ENCODE measurements at regions not wholly inside any gene's neighbourhood (a gene's known extent, or its start where the extent isn't known, plus 50 kb on each side); places are given as distances from the start of the nearest gene placed in this dataset.
"Not testable (repeated sequence)": the region's sequence is repeated elsewhere in the genome, so short reads cannot be mapped to it uniquely, and the experiment has no call there.

- Mint-ChIP-seq H3K4me3 (no peak overlapping the region), H3K27me3 (no peaks in the 10 kb centered on the region), H3K9me3 (peaks cover 0 to 12% (median 3%) of the 10 kb centered on the region in 11 donors), H3K36me3 (no peaks in the 10 kb centered on the region), H3K4me1 (no peaks in the 10 kb centered on the region), H3K27ac (no peak overlapping the region)
- ATAC-seq (no peak), DNase-seq (no peak)
- Histone ChIP-seq H3K27ac (ENCODE audit: low read depth, low read length) (no peak overlapping the region), H3K4me3 (ENCODE audit: low read length) (no peak overlapping the region), H3K9me3 (ENCODE audit: control insufficient read depth in 2 of 3, low read length in 3 of 3) (no peaks in the 10 kb centered on the region), H3K4me1 (ENCODE audit: control insufficient read depth in 2 of 2, insufficient read depth in 2 of 2, low read length in 2 of 2) (no peaks in the 10 kb centered on the region), H3K27me3 (ENCODE audit: control insufficient read depth in 2 of 2, insufficient read depth in 2 of 2, low read length in 2 of 2) (no peaks in the 10 kb centered on the region), H3K36me3 (ENCODE audit: control insufficient read depth in 2 of 3, insufficient read depth in 3 of 3, low read length in 3 of 3) (no peaks in the 10 kb centered on the region)
- intact Hi-C loops (cut with micrococcal nuclease) = no loop called here
- CTCF ChIA-PET = interaction anchor here (0.7 kb wide), 1 partner anchor 768 kb away, joined by 3 read pairs; no protein-coding TSS in a partner anchor
- POLR2A ChIA-PET = no interaction called here
These were observed 931.5 kb upstream of the FAT3 start for GRCh38 chr11:91293119-91293518.

GRCh38 chr11:91272089-91272488 lies 952.5 kb upstream of the FAT3 start:
- intact Hi-C loops (cut with micrococcal nuclease) = no loop called here
- ATAC-seq (no peak), DNase-seq (no peak)
- Mint-ChIP-seq H3K27ac (no peak overlapping the region), H3K36me3 (no peaks in the 10 kb centered on the region), H3K9me3 (peaks cover 0 to 5% (median 0%) of the 10 kb centered on the region in 11 donors), H3K4me3 (no peak overlapping the region), H3K27me3 (no peaks in the 10 kb centered on the region), H3K4me1 (no peaks in the 10 kb centered on the region)
- no peaks in the 10 kb centered on the region for H3K4me1 ChIP-seq (ENCODE audit: control insufficient read depth in 2 of 2, insufficient read depth in 2 of 2, low read length in 2 of 2)
- ChIA-PET POLR2A (no interaction called here), CTCF (no interaction called here)
- H3K36me3 ChIP-seq (ENCODE audit: control insufficient read depth in 2 of 3, insufficient read depth in 3 of 3, low read length in 3 of 3) = no peaks in the 10 kb centered on the region
- H3K27me3 ChIP-seq (ENCODE audit: control insufficient read depth in 2 of 2, insufficient read depth in 2 of 2, low read length in 2 of 2) = no peaks in the 10 kb centered on the region
- H3K4me3 ChIP-seq (ENCODE audit: low read length) = no peak overlapping the region
- no peak overlapping the region for H3K27ac ChIP-seq (ENCODE audit: low read depth, low read length)
- H3K9me3 ChIP-seq (ENCODE audit: control insufficient read depth in 2 of 3, low read length in 3 of 3) = no peaks in the 10 kb centered on the region

GRCh38 chr11:91268512-91269295 lies 955.9 kb upstream of the FAT3 start:
- H3K9me3 ChIP-seq (ENCODE audit: control insufficient read depth in 2 of 3, low read length in 3 of 3); H3K4me3 Mint-ChIP-seq; H3K4me1 ChIP-seq (ENCODE audit: control insufficient read depth in 2 of 2, insufficient read depth in 2 of 2, low read length in 2 of 2); DNase-seq; POLR2A ChIA-PET; H3K4me3 ChIP-seq (ENCODE audit: low read length); H3K36me3 ChIP-seq (ENCODE audit: control insufficient read depth in 2 of 3, insufficient read depth in 3 of 3, low read length in 3 of 3); H3K36me3 Mint-ChIP-seq; H3K9me3 Mint-ChIP-seq; H3K27me3 Mint-ChIP-seq; H3K27ac Mint-ChIP-seq; CTCF ChIA-PET; H3K27ac ChIP-seq (ENCODE audit: low read depth, low read length); ATAC-seq; intact Hi-C loops (cut with micrococcal nuclease); H3K4me1 Mint-ChIP-seq; H3K27me3 ChIP-seq (ENCODE audit: control insufficient read depth in 2 of 2, insufficient read depth in 2 of 2, low read length in 2 of 2): not testable (repeated sequence)

GRCh38 chr11:91265946-91266345 lies 958.7 kb upstream of the FAT3 start:
- no peaks in the 10 kb centered on the region for H3K9me3 ChIP-seq (ENCODE audit: control insufficient read depth in 2 of 3, low read length in 3 of 3)
- no peaks in the 10 kb centered on the region for H3K36me3 ChIP-seq (ENCODE audit: control insufficient read depth in 2 of 3, insufficient read depth in 3 of 3, low read length in 3 of 3)
- Mint-ChIP-seq H3K4me3 (no peak overlapping the region), H3K27me3 (no peaks in the 10 kb centered on the region), H3K27ac (no peak overlapping the region), H3K36me3 (no peaks in the 10 kb centered on the region), H3K9me3 (peaks cover 0 to 9% (median 3%) of the 10 kb centered on the region in 11 donors), H3K4me1 (no peaks in the 10 kb centered on the region)
- no peaks in the 10 kb centered on the region for H3K27me3 ChIP-seq (ENCODE audit: control insufficient read depth in 2 of 2, insufficient read depth in 2 of 2, low read length in 2 of 2)
- ChIA-PET CTCF (no interaction called here), POLR2A (no interaction called here)
- H3K4me1 ChIP-seq (ENCODE audit: control insufficient read depth in 2 of 2, insufficient read depth in 2 of 2, low read length in 2 of 2) = no peaks in the 10 kb centered on the region
- H3K4me3 ChIP-seq (ENCODE audit: low read length) = no peak overlapping the region
- ATAC-seq = no peak
- intact Hi-C loops (cut with micrococcal nuclease) = no loop called here
- DNase-seq = no peak
- H3K27ac ChIP-seq (ENCODE audit: low read depth, low read length) = no peak overlapping the region

GRCh38 chr11:91264481-91264880 lies 960.1 kb upstream of the FAT3 start:
- no peaks in the 10 kb centered on the region for H3K4me1 ChIP-seq (ENCODE audit: control insufficient read depth in 2 of 2, insufficient read depth in 2 of 2, low read length in 2 of 2)
- Mint-ChIP-seq H3K9me3 (peaks cover 0 to 9% (median 0%) of the 10 kb centered on the region in 11 donors), H3K27ac (no peak overlapping the region), H3K4me3 (no peak overlapping the region), H3K4me1 (no peaks in the 10 kb centered on the region), H3K27me3 (no peaks in the 10 kb centered on the region), H3K36me3 (no peaks in the 10 kb centered on the region)
- ChIA-PET CTCF (no interaction called here), POLR2A (no interaction called here)
- H3K36me3 ChIP-seq (ENCODE audit: control insufficient read depth in 2 of 3, insufficient read depth in 3 of 3, low read length in 3 of 3) = no peaks in the 10 kb centered on the region
- H3K9me3 ChIP-seq (ENCODE audit: control insufficient read depth in 2 of 3, low read length in 3 of 3) = no peaks in the 10 kb centered on the region
- intact Hi-C loops (cut with micrococcal nuclease) = no loop called here
- DNase-seq (no peak), ATAC-seq (no peak)
- H3K4me3 ChIP-seq (ENCODE audit: low read length) = no peak overlapping the region
- H3K27ac ChIP-seq (ENCODE audit: low read depth, low read length) = no peak overlapping the region
- no peaks in the 10 kb centered on the region for H3K27me3 ChIP-seq (ENCODE audit: control insufficient read depth in 2 of 2, insufficient read depth in 2 of 2, low read length in 2 of 2)

- Histone ChIP-seq H3K9me3 (ENCODE audit: control insufficient read depth in 2 of 3, low read length in 3 of 3) (no peaks in the 10 kb centered on the region), H3K27me3 (ENCODE audit: control insufficient read depth in 2 of 2, insufficient read depth in 2 of 2, low read length in 2 of 2) (no peaks in the 10 kb centered on the region), H3K36me3 (ENCODE audit: control insufficient read depth in 2 of 3, insufficient read depth in 3 of 3, low read length in 3 of 3) (no peaks in the 10 kb centered on the region), H3K4me1 (ENCODE audit: control insufficient read depth in 2 of 2, insufficient read depth in 2 of 2, low read length in 2 of 2) (no peaks in the 10 kb centered on the region), H3K27ac (ENCODE audit: low read depth, low read length) (no peak overlapping the region), H3K4me3 (ENCODE audit: low read length) (no peak overlapping the region)
- CTCF ChIA-PET = no interaction called here
- Mint-ChIP-seq H3K36me3 (no peaks in the 10 kb centered on the region), H3K4me3 (no peak overlapping the region), H3K27ac (no peak overlapping the region), H3K9me3 (peaks cover 0 to 10% (median 0%) of the 10 kb centered on the region in 11 donors), H3K27me3 (no peaks in the 10 kb centered on the region), H3K4me1 (no peaks in the 10 kb centered on the region)
- intact Hi-C loops (cut with micrococcal nuclease) = no loop called here
- no peak for DNase-seq
- POLR2A ChIA-PET = no interaction called here
- no peak for ATAC-seq
These were observed 960.9 kb upstream of the FAT3 start for GRCh38 chr11:91263496-91264365.

- POLR2A ChIA-PET = no interaction called here
These were observed 963.1 kb upstream of the FAT3 start for GRCh38 chr11:91261513-91261912.

More at GRCh38 chr11:91261513-91261912, 963.1 kb upstream of the FAT3 start:
- Histone ChIP-seq H3K4me1 (ENCODE audit: control insufficient read depth in 2 of 2, insufficient read depth in 2 of 2, low read length in 2 of 2) (no peaks in the 10 kb centered on the region), H3K27ac (ENCODE audit: low read depth, low read length) (no peak overlapping the region), H3K27me3 (ENCODE audit: control insufficient read depth in 2 of 2, insufficient read depth in 2 of 2, low read length in 2 of 2) (no peaks in the 10 kb centered on the region), H3K4me3 (ENCODE audit: low read length) (no peak overlapping the region), H3K36me3 (ENCODE audit: control insufficient read depth in 2 of 3, insufficient read depth in 3 of 3, low read length in 3 of 3) (no peaks in the 10 kb centered on the region), H3K9me3 (ENCODE audit: control insufficient read depth in 2 of 3, low read length in 3 of 3) (no peaks in the 10 kb centered on the region)
- H3K27ac Mint-ChIP-seq = no peak overlapping the region
- H3K27me3 Mint-ChIP-seq = no peaks in the 10 kb centered on the region
- no peaks in the 10 kb centered on the region for H3K36me3 Mint-ChIP-seq
- peaks cover 0 to 12% (median 0%) of the 10 kb centered on the region in 11 donors for H3K9me3 Mint-ChIP-seq
- CTCF ChIA-PET = no interaction called here
- DNase-seq (no peak), ATAC-seq (no peak)
- intact Hi-C loops (cut with micrococcal nuclease) = no loop called here
- H3K4me1 Mint-ChIP-seq = no peaks in the 10 kb centered on the region
- no peak overlapping the region for H3K4me3 Mint-ChIP-seq

Measured in naive thymus-derived CD4-positive, alpha-beta T cell (primary cell).